NB4 (cell line): ENCODE measurements at regions not wholly inside any gene's neighbourhood (a gene's known extent, or its start where the extent isn't known, plus 50 kb on each side); places are given as distances from the start of the nearest gene placed in this dataset.

Source experiments
- MYC ChIP-seq: IDR thresholded peaks from 2 replicates; pipeline ENCODE4 v1.6.1; 2011; ENCODE audit warnings: low read depth, low read length
- POLR2A ChIP-seq: IDR thresholded peaks from 2 replicates; pipeline ENCODE4 v1.6.1; 2011; ENCODE audit warnings: mild to moderate bottlenecking; ENCODE audit not compliant: insufficient read length; ENCODE audit errors: extremely low read depth
- TF ChIP-seq, protein P1 (sequence below): IDR thresholded peaks from one replicate; pipeline ENCODE4 v1.5.1; 2012; ENCODE audit warnings: low read depth, low read length
- TF ChIP-seq, protein P2 (sequence below): IDR thresholded peaks from 2 replicates; pipeline ENCODE4 v1.6.1; 2011; ENCODE audit warnings: low read depth, low read length

- TF ChIP-seq, protein P1, sequence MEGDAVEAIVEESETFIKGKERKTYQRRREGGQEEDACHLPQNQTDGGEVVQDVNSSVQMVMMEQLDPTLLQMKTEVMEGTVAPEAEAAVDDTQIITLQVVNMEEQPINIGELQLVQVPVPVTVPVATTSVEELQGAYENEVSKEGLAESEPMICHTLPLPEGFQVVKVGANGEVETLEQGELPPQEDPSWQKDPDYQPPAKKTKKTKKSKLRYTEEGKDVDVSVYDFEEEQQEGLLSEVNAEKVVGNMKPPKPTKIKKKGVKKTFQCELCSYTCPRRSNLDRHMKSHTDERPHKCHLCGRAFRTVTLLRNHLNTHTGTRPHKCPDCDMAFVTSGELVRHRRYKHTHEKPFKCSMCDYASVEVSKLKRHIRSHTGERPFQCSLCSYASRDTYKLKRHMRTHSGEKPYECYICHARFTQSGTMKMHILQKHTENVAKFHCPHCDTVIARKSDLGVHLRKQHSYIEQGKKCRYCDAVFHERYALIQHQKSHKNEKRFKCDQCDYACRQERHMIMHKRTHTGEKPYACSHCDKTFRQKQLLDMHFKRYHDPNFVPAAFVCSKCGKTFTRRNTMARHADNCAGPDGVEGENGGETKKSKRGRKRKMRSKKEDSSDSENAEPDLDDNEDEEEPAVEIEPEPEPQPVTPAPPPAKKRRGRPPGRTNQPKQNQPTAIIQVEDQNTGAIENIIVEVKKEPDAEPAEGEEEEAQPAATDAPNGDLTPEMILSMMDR = no peak
- TF ChIP-seq, protein P2, sequence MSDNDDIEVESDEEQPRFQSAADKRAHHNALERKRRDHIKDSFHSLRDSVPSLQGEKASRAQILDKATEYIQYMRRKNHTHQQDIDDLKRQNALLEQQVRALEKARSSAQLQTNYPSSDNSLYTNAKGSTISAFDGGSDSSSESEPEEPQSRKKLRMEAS = no peak
- TF ChIP-seq POLR2A (no peak), MYC (no peak)
Measured at GRCh38 chr20:63067721-63068560, 61.2 kb upstream of the BHLHE23 start.
